ENCODE measurements at regions not wholly inside any gene's neighbourhood (a gene's known extent, or its start where the extent isn't known, plus 50 kb on each side); places are given as distances from the start of the nearest gene placed in this dataset.

DNA sequence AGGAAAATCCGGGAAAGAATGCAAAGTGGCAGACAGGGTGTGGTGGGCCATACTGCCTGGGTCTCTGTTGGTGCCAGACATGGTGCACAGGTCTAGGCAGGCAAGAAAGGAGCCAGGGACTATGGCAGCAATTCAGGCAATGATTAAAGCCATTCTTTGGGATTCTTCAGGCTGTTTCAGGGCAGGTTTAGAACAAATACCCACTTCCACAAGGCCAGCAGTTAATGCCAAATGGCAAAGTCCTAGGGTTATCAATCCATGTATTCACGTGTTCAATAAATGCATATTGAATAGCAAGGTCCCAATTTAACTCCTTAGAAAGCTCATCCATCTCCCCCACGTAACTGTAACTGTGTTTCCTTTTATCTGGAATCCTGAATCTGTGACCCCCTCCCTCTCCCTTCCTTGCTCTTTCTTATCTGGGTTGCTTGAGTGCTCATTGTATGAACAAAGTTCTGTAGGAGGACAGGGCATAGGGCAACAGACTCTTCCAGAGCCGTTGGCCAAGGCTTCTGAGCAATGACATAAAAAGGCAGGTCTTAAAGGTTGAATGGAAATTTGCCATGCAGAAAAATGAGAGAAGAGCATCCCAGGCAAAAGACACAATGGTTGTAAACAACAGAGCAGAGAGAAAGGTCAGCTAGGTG is 146.8 kb upstream of the KLHL29 start:
- DNase-seq, result no peak

DNA sequence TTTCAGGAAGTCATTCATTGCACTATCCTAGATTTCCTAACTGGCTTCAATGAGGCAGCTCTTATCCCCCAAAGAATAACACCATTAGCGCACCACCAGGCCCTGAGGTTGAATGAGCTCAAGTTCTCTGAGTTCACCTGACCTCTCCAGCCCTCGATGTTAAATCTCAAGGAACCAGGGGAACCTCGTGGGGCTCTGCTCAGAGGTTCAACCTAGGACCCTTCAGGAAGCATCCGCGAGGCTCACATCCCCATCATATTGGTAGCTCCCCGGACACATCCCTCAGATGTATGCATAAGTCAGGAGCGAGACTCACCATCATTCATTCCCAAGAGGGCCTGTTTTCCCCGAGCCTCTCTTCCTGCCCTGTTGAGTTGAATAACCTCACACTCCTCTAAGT is 145.6 kb upstream of the KLHL29 start:
- DNase-seq, result no peak

GRCh38 chr2:23241121-23241520 is 143.9 kb upstream of the KLHL29 start:
- DNase-seq, result no peak

GRCh38 chr2:23241611-23242245 is 143.3 kb upstream of the KLHL29 start:
- no peak for DNase-seq

GRCh38 chr2:23243073-23243659 is 141.8 kb upstream of the KLHL29 start:
- DNase-seq, result no peak

GRCh38 chr2:23244617-23245016 is 140.4 kb upstream of the KLHL29 start:
- DNase-seq, result no peak

DNA sequence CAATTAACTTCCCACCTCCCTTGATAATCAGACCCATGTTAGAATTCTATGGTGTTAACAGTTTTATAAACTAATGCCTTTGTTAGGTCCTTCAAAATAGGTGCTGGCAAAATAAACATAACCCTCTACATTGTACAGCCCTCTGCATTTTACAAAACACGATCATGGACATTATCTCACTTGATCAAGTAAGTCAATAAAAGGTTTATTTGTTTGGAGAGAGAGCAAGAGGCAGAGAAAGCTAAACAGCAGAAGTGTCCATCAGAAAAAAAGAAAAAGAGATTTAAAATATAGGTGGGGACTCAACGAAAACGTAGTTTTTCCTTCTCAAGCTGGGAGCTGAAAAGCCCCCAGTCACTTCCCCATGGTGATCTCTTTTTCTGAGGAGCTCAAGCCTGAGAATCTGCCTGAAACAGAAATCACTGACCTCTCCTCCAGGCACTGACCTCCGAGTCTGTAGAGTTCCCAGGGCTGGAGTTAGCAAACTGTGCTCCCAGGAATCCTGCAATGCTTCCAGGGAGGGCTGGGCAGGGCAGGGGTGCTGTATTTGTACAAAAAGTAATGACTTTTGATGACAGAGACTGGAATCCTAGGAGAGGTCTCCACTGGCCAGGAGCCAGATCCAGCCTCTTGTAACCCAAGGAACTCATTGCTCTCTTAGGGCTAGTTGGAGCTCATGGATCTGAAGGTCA is 137.8 kb upstream of the KLHL29 start:
- no peak for DNase-seq

DNA sequence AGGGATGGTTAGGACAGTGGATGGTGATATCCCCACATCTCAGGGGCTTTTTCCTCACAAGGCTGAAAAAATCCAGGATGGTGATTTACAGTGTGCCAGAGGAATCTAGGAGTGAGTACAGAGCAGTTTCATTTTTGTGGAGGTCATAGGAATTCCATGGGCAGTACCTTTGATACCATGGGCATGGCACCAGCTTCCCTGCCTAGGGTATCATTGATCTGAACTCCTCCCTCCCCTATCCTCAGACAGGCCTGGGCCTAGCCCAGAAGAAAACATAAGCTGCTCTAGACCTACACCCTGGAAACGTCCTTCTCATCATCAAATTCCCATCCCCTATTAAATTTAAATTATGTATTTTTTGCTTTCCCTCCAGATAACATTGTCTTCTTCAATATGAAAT is 136.3 kb upstream of the KLHL29 start:
- no peak for DNase-seq

DNA sequence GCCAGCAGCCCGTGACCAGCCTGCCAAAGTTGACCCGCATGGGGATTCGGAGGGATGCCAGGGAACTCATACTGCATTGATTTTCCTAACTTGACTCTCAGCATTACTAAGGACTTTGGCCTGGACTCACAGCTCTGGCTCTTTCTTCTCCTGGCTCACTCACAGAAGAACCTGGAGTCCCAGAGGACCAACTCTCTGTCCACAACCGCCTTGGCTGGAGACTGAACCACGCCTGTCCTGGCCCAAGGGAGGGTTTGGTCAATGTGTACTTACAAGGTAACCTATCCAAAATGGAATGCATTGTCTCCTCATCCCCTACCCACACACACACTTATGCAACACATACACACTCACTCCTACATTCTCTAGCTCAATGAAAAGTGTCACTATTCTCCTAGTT is 135.6 kb upstream of the KLHL29 start:
- DNase-seq, result no peak

- DNase-seq, result no peak
These were observed 134.6 kb upstream of the KLHL29 start for GRCh38 chr2:23250371-23250770.

DNA sequence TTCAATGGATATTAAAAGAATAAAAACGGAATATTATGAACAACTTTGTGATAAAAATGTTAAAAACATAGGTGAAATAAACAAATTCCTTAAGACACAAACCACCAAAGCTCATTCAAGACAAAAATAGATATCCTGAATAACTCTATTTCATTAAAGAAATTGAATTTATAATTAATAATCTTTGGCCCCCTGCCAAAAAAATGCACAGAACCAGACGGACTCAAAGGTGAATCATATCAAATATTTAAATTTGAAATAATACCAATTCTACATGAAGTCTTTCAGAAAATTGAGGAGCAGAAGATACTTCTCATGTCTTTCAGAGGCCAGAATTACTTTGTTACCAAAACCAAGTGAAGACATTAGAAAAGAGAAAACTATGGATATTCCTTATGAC is 128.3 kb upstream of the KLHL29 start:
- DNase-seq, result no peak

DNA sequence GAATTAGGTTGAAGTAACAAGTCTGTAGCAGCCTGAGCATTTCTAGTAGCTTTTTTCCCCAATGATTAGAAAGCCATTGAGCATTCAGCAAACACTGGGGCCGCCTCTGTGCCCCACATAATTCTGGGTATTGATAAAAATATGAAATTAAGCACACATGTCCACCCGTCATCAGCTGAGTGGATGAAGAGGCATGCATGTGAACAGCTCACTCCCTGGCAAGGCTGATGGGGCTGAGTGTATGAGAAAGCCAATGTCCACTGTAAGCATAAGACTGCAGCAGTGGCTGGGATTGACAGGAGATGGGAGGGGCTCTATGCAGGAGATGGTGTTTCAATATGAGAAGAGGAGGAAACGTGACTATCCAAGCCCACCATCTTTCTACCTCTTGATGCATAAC is 124.4 kb upstream of the KLHL29 start:
- DNase-seq, result no peak

DNA sequence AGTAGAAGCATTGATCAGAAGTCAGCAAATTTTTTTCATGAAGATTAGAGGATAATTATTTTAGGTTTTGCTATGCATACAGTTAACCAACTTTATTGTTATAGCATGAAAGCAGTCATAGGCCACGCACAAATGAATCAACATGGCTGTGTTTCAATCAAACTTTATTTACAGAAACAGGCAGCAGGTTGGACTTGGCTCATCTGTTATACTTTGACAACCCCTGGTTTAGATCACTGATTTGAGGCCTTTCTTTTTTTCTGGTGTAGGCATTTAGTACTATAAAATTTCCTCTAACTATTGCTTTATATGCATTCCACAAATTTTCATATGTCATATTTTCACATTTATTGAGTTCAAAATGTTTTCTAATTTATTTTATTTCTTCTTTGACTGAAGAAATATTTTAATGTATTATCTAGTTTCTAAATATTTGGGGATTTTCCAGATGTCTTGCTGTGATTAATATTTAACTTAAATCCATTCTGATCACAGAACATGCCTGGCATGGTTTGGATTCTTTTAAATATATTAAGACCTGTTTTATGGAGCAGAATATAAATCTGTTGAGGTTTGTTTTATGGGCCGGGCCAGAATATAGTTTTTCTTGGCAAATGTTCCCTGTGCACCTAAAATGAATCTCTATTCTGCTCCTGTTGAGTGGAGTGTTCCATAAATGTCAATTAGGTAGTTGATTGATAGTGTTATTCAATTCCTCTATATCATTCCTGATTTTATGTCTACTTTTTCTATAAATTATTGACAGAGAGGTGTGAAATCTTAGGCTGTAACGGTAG is 116.3 kb upstream of the KLHL29 start:
- no peak for DNase-seq

GRCh38 chr2:23269747-23270146 is 115.2 kb upstream of the KLHL29 start:
- DNase-seq, result no peak

- no peak for DNase-seq
These were observed 114.2 kb upstream of the KLHL29 start for GRCh38 chr2:23270810-23271209.

DNA sequence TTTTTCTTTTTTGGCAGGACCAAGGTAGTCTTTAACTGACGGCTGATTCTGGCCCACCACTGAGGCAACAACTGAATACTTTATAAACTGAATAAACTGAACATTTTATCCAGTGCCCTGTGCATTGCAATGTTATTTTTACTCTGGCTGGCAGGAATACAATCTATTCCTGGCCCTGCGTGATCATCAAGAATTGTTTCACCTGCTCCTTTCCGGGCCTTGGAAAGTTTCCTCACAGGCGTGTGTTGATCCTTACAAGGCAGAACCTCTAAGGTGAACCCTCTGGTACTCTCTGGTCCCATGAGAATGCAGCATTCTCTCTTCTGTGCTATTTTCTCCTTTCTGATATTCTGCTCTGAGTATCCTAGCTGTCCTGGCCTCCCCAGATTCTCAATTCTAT is 113.7 kb upstream of the KLHL29 start:
- DNase-seq, result no peak

- DNase-seq, result no peak
These were observed 111.2 kb upstream of the KLHL29 start for GRCh38 chr2:23273786-23274185.

- no peak for DNase-seq
These were observed 104.6 kb upstream of the KLHL29 start for GRCh38 chr2:23280401-23280800.

GRCh38 chr2:23283653-23284052 is 101.3 kb upstream of the KLHL29 start:
- DNase-seq, result no peak

GRCh38 chr2:23285091-23285800 is 99.7 kb upstream of the KLHL29 start:
- DNase-seq, result no peak

GRCh38 chr2:23286031-23286757 is 98.8 kb upstream of the KLHL29 start:
- DNase-seq, result no peak
